LNCaP clone FGC (cell line): ENCODE measurements at regions not wholly inside any gene's neighbourhood (a gene's known extent, or its start where the extent isn't known, plus 50 kb on each side); places are given as distances from the start of the nearest gene placed in this dataset.

ENCODE experiments used
- DNase-seq: peaks from one replicate; pipeline ENCODE4 v3.0.0-alpha.2; 2011; ENCODE audit warnings: low read depth
- H3K4me3 ChIP-seq: 2 replicates; pipeline ENCODE4 v1.5.1; 2011; ENCODE audit warnings: mild to moderate bottlenecking, low read depth, low read length, control low read depth
- CTCF ChIP-seq: IDR thresholded peaks from 2 replicates; pipeline ENCODE4 v1.5.1; 2012; ENCODE audit warnings: mild to moderate bottlenecking; ENCODE audit not compliant: control insufficient read depth, insufficient read depth; ENCODE audit errors: extremely low read depth

DNA sequence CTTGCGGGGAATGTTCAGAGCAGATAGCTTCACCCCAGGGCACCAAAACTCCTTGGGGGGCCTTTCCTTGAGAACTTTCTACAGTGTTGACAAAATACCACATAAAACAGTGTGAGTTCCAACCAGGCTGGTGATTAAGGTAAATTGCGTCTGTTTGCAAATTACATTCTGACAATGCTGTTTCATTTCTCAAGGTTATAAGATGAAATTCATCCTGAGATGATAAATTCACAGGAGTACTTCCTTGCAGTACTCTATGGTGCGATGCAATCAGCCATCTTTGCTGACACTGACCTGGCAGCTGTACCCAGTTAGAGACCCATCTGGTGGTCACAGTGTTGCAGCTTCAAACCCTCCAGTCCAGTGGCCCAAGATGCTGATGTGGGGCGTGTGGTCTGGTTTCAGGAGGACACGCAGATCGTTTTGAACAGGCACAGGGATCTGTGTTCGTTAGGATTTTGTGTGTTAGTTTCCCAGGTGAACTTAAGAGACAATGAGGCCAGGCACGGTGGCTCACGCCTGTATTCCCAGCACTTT lies 99.5 kb upstream of the SLC66A3 start:
- H3K4me3 ChIP-seq, result no peak overlapping the region
- TF ChIP-seq CTCF, result no peak
- DNase-seq, result no peak

DNA sequence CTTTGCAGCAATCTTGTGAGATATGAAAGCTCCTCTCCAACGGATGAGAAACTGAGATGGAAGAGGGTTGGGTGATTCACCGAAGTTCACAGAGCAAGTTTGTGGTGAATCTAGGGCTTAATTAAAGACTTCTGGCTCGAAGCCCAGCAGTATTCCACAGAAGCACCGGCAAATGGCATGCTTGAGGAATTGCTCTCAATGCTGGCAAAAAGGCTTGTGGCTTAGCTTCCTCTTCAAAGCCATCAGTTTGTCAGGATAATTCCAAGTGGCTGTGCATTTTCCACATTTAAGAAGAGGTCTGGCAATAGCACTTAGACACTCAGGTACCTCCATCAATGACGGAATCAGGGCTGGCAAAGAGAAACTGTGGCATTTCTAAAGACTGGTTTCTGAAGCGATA lies 98.7 kb upstream of the SLC66A3 start:
- no peak for TF ChIP-seq CTCF
- no peak for DNase-seq
- H3K4me3 ChIP-seq, result no peak overlapping the region

- no peak overlapping the region for H3K4me3 ChIP-seq
- TF ChIP-seq CTCF, result no peak
- DNase-seq, result no peak
These were observed 98.2 kb upstream of the SLC66A3 start for GRCh38 chr2:11057031-11057430.

- no peak for DNase-seq
- H3K4me3 ChIP-seq, result no peak overlapping the region
- no peak for TF ChIP-seq CTCF
These were observed 97.1 kb upstream of the SLC66A3 start for GRCh38 chr2:11058129-11058528.

- no peak overlapping the region for H3K4me3 ChIP-seq
- no peak for TF ChIP-seq CTCF
- DNase-seq, result no peak
These were observed 94.7 kb upstream of the SLC66A3 start for GRCh38 chr2:11060376-11061169.

DNA sequence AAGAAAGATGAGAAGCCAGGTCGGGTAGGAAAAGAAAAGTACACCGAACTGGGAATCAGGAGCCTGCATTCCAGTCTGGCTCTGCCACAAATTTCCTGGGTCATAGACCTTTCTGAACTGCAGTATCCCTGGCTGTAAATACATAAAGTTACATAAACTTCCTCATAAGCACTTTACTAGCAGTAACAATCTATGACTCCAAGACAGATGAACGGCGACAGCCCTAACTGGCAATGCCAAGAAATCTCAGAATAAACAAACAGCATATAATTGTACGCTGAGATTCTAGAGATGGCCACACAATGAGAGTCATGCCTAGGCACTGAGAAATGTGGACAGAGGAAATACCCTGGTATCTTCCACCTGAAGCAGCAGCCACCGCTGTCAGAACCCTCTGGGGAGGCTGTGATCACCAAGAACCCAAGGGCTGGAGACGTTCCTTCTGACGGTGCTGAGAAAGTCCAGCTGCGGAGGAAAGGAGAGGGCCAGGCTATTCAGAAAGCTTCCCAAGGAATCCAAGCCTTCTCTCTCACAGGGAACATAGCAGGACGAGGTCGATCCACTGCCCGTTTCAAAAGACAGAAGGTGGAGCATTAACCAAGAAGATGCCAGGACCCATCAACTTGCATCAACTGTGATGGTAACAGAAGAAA lies 89.3 kb upstream of the SLC66A3 start:
- TF ChIP-seq CTCF, result no peak
- peak; percentile 78 for DNase-seq
- H3K4me3 ChIP-seq, result peak overlapping the region; percentile 1; the same call in 1 of the 2 replicates
